K562 (cell line): ENCODE measurements at regions not wholly inside any gene's neighbourhood (a gene's known extent, or its start where the extent isn't known, plus 50 kb on each side); places are given as distances from the start of the nearest gene placed in this dataset.

Source experiments
- ATF1 ChIP-seq, 2 experiments: fragments of 450-650 bp in 1 of 2; IDR thresholded peaks; 2 replicates each; pipeline ENCODE4 v1.6.1; 2016; ENCODE audit warnings: missing compliant biosample characterization in 1 of 2, missing genetic modification characterization in 1 of 2
- BRCA1 ChIP-seq, 2 experiments: fragments of 450-650 bp in 1 of 2; sonication (generic) in 1 of 2; formaldehyde crosslinking in 1 of 2; IDR thresholded peaks; 2 replicates each; pipeline versions ENCODE4 v1.5.0 to v1.6.1; 2017 to 2020; ENCODE audit warnings: mild to moderate bottlenecking in 1 of 2, missing genetic modification reagents in 1 of 2
- CBX5 ChIP-seq: IDR thresholded peaks from 2 replicates; pipeline ENCODE4 v1.6.1; 2014; ENCODE audit warnings: low read depth, borderline replicate concordance
- ELF4 ChIP-seq: fragments of 450-650 bp; formaldehyde crosslinking; IDR thresholded peaks from 2 replicates; pipeline ENCODE4 v1.4.0; 2022; ENCODE audit warnings: missing genetic modification characterization
- KLF13 ChIP-seq: fragments of 450-650 bp; IDR thresholded peaks from 2 replicates; pipeline ENCODE4 v1.6.1; 2016; ENCODE audit warnings: missing genetic modification characterization, low read depth, mild to moderate bottlenecking, missing compliant biosample characterization, moderate library complexity, borderline replicate concordance
- POLR2AphosphoS5 ChIP-seq: IDR thresholded peaks from 2 replicates; pipeline ENCODE4 v1.6.1; 2011; ENCODE audit warnings: mild to moderate bottlenecking, low read depth, low read length, moderate library complexity; ENCODE audit not compliant: control insufficient read depth, insufficient read depth
- POLR2G ChIP-seq: fragments of 200-400 bp; formaldehyde crosslinking; IDR thresholded peaks from 2 replicates; pipeline ENCODE4 v1.6.1; 2017; ENCODE audit warnings: low read depth, mild to moderate bottlenecking, antibody characterized with exemption, low read length, moderate library complexity
- SMC3 ChIP-seq: conservative IDR thresholded peaks from 2 replicates; pipeline ENCODE4 v1.6.1; 2011; ENCODE audit warnings: low read depth, low read length, improper control_type of control experiment; ENCODE audit not compliant: insufficient read depth
- USF1 ChIP-seq: sonication (generic); formaldehyde crosslinking; IDR thresholded peaks from 2 replicates; pipeline ENCODE4 v1.9.0; 2022; ENCODE audit warnings: mild to moderate bottlenecking, missing genetic modification reagents
- ZBED1 ChIP-seq: IDR thresholded peaks from 2 replicates; pipeline ENCODE4 v1.6.1; 2014
- ZNF707 ChIP-seq: fragments of 250-450 bp; sonication (Bioruptor Pico); conservative IDR thresholded peaks from 2 replicates; pipeline ENCODE4 v1.8.0; 2022; ENCODE audit warnings: inconsistent platforms, mild to moderate bottlenecking, moderate library complexity

- TF ChIP-seq POLR2AphosphoS5 = no peak
- TF ChIP-seq KLF13 (tag) = no peak
- TF ChIP-seq POLR2G = no peak
- no peak for TF ChIP-seq ELF4 (CRISPR knock-in tag)
- TF ChIP-seq ZNF707 (CRISPR knock-in tag) = no peak
- TF ChIP-seq BRCA1 (IDR thresholded peaks at IDR 0.05) = no peak
- TF ChIP-seq BRCA1 (CRISPR knock-in tag; IDR thresholded peaks at IDR 0.05) = no peak
- no peak for TF ChIP-seq ATF1 (CRISPR knock-in tag; IDR thresholded peaks at IDR 0.05)
- TF ChIP-seq ATF1 (tag; IDR thresholded peaks at IDR 0.05) = no peak
- no peak for TF ChIP-seq USF1 (CRISPR knock-in tag)
- TF ChIP-seq ZBED1 = no peak
- no peak for TF ChIP-seq SMC3
- no peak for TF ChIP-seq CBX5
These were observed 313.2 kb upstream of the MME start for GRCh38 chr3:154766765-154767503.
